NCI-H146 (cell line): ENCODE measurements at regions not wholly inside any gene's neighbourhood (a gene's known extent, or its start where the extent isn't known, plus 50 kb on each side); places are given as distances from the start of the nearest gene placed in this dataset.
"Not testable (repeated sequence)": the region's sequence is repeated elsewhere in the genome, so short reads cannot be mapped to it uniquely, and the experiment has no call there.

ENCODE experiments used
- DNase-seq: peaks from one replicate; lab custom pipeline; 2025; lab: John Stamatoyannopoulos, UW

- DNase-seq, result not testable (repeated sequence)
These were observed 296.3 kb downstream of the HNRNPD start for GRCh38 chr4:82077471-82077995.

- no peak for DNase-seq
These were observed 297.0 kb downstream of the HNRNPD start for GRCh38 chr4:82076809-82077208.

- no peak for DNase-seq
These were observed 297.4 kb downstream of the HNRNPD start for GRCh38 chr4:82076359-82076758.

DNA sequence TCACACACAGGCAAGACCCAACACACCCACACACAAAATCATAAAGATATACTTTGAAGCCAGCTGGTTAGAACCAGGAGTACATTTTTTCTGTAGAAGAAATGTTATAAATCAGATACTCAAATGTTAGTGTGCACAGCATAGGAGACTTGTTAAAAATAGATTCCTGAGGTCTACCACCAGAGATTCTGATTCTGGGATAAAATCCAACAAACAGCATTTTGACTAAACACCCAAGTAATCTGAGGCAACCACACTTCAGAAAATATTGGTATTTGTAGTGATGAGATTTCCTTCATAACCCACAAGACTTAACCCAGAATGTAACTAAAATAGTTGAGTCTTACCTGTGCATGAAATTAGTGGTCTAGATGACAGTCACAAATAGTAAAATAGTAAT is 301.8 kb downstream of the HNRNPD start:
- DNase-seq, result no peak

- no peak for DNase-seq
These were observed 303.7 kb downstream of the HNRNPD start for GRCh38 chr4:82069883-82070638.

GRCh38 chr4:82063017-82063416 is 310.8 kb downstream of the HNRNPD start:
- DNase-seq, result no peak

GRCh38 chr4:82057990-82058544 is 315.7 kb downstream of the HNRNPD start:
- no peak for DNase-seq

GRCh38 chr4:82055156-82055555 is 318.6 kb downstream of the HNRNPD start:
- DNase-seq, result no peak

GRCh38 chr4:82053396-82053795 is 320.4 kb downstream of the HNRNPD start:
- DNase-seq, result peak; percentile 40

- no peak for DNase-seq
These were observed 323.0 kb downstream of the HNRNPD start for GRCh38 chr4:82050796-82051195.

- no peak for DNase-seq
These were observed 324.5 kb downstream of the HNRNPD start for GRCh38 chr4:82049294-82049693.

GRCh38 chr4:82047731-82048130 is 326.1 kb downstream of the HNRNPD start:
- no peak for DNase-seq

- DNase-seq, result no peak
These were observed 327.0 kb downstream of the HNRNPD start for GRCh38 chr4:82046796-82047195.

- DNase-seq, result no peak
These were observed 328.5 kb downstream of the HNRNPD start for GRCh38 chr4:82045267-82045666.

DNA sequence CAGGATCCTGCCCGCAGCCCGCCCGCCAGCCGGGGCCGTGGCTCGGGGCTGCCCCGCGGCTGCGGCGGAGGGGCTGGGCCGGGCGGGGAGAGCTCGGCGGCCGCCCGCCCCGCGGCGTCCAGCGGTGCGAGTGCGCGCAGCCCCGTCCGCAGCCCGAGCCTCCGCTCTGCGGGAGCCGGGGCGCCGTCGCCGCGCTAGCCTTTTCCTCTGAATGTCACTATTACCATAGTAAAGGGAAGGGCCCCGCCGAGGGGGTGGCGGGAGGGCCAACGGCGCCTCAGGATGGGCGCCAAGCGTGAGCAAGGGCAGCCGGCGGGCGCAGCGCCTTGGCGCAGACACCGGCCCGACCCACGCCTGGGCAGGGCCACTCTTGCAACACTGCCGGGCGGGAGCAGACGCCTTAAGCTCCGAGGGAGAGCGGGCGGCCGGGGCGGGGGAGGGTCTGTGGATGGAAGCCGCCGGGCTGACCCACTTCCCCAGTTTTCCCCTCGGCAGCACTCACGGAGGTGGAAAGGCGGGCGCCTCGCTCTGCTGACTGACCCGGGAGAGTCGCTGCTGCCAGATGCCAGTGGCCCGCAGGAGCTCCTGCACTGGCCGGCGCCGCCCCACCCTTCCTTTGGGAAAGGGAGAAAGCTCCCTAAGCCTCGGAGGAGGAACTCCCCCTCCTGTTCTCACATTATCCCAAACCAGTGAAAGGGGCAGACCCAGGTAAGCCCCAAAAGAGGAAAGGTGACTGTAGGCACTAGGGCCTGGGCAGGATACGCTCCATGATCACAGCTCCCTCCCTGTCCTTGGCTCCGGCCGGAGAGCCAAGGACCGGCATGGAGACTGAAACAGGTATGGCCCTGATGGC is 329.4 kb downstream of the HNRNPD start:
- peak; percentile 81 for DNase-seq

- no peak for DNase-seq
These were observed 330.0 kb downstream of the HNRNPD start for GRCh38 chr4:82043809-82044137.

DNA sequence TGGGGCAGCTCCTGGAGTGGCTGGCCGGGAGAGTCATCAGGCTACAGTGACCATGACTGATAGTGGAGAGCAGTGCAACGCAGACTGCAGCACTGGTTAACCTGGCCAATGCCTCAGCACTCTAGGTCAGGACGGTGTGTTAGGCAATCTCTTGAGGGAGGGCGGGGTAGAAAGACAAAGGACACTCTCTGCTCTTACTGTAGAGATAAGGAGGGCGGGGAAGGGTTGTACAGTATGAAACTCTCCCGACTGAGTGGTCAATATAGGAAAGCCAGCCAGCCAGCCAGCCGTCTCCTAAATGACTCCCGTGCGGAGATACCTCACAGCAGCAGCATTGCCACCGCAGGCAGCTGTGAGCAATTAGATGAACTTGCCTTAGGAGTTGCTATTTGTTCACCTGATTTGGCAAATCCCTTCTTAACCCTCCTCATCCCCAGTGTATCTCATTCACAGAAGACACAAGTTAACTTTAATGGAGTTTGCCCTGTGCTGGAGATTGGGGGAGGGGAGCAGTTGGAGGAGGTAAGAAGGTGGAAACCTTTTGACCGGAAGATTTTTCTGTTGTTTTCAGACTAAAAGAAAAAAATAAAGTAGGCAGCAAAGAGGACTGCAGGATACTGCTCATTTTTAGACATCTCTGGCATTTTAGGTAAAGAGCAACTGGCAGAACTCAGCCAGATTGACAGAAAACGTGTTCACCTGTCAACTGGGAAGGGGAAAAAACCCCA is 330.5 kb downstream of the HNRNPD start:
- DNase-seq, result peak; percentile 38

- DNase-seq, result no peak
These were observed 331.7 kb downstream of the HNRNPD start for GRCh38 chr4:82042042-82042441.

- no peak for DNase-seq
These were observed 334.9 kb downstream of the HNRNPD start for GRCh38 chr4:82038936-82039335.

GRCh38 chr4:82036181-82036580 is 337.6 kb downstream of the HNRNPD start:
- DNase-seq, result no peak

DNA sequence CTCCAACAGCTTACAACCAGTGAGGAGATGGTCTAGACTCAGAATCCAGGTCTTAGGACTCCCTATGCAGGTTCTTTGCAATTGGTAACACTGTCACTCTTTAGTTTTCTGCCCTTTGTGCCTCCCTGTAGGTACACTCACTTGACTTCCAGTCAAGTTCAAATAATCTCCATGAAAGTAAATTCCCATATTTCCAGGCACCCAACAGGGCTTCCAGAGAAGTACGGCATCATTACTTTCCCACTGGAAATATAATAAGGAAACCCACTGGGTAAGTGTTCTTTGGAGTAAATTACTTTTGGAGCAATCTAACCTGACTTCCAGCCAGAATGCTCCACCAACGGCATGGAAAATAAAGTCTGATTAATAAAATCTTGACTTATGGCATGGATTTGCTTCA is 338.9 kb downstream of the HNRNPD start:
- DNase-seq, result no peak

DNA sequence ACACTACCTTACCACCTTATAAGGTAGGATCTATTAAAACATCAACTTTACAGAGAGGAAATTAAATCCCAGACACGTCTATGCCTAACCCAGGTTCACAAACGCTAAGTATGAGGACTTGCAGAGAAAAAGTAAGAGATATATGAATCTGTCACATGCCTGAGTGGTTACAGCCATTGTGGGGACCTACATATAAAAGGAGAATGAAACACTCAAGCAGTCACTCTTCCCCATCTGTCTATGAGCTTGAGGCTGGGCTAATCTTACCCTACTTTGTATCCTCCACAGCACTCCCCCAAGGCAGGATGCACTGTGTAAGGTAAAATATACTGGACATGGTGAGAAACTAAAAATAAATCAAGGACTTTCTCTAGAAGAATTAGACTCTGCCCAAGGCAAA is 339.9 kb downstream of the HNRNPD start:
- no peak for DNase-seq
